ENCODE measurements at regions not wholly inside any gene's neighbourhood (a gene's known extent, or its start where the extent isn't known, plus 50 kb on each side); places are given as distances from the start of the nearest gene placed in this dataset.

- CTCF ChIA-PET: interaction anchor here (0.7 kb wide), 1 partner anchor 109 kb away, joined by 3 read pairs; no protein-coding TSS in a partner anchor
- intact Hi-C loops (cut with DNase I, micrococcal nuclease): no loop called here
- DNase-seq: no peak
- Mint-ChIP-seq H3K9me3 (ENCODE audit: low read depth) (no peaks in the 10 kb centered on the region), H3K27ac (no peak overlapping the region), H3K36me3 (ENCODE audit: low read depth) (no peaks in the 10 kb centered on the region), H3K4me3 (no peak overlapping the region), H3K4me1 (no peaks in the 10 kb centered on the region), H3K27me3 (no peaks in the 10 kb centered on the region)
- no peak for ATAC-seq
- POLR2A ChIA-PET: no interaction called here
Observed at GRCh38 chr10:106086391-106086790, 1078.1 kb downstream of the SORCS1 start.

GRCh38 chr10:106083572-106083971 is 1080.9 kb downstream of the SORCS1 start:
- ChIA-PET POLR2A (no interaction called here), CTCF (no interaction called here)
- Mint-ChIP-seq H3K27me3 (no peaks in the 10 kb centered on the region), H3K4me3 (no peak overlapping the region), H3K36me3 (ENCODE audit: low read depth) (no peaks in the 10 kb centered on the region), H3K9me3 (ENCODE audit: low read depth) (peaks cover under 1% of the 10 kb centered on the region), H3K27ac (no peak overlapping the region), H3K4me1 (no peaks in the 10 kb centered on the region)
- ATAC-seq (no peak), DNase-seq (no peak)
- intact Hi-C loops (cut with DNase I, micrococcal nuclease): no loop called here

DNA sequence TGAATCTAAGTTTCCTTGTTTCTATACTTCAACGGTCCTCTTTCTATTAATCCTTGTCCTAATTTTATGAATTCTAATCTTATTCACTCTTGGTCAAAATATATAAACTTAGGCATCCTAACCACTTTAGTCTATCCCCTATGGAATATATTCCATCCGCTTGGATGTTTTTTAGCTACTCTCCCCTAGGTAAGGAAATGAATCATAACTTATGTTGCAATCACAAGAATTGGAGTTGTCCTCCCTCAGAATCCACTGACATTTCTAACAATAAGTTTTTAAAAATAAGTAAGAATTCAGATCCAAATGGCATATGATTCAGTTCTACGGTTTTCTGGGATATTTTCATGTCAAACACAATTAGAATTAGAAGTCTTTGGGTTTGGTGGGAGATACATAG is 1081.6 kb downstream of the SORCS1 start:
- intact Hi-C loops (cut with DNase I, micrococcal nuclease): no loop called here
- H3K27me3 Mint-ChIP-seq: no peaks in the 10 kb centered on the region

GRCh38 chr10:106078895-106079576 is 1085.5 kb downstream of the SORCS1 start:
- H3K4me3 Mint-ChIP-seq: no peak overlapping the region
- no peaks in the 10 kb centered on the region for H3K4me1 Mint-ChIP-seq
- intact Hi-C loops (cut with DNase I, micrococcal nuclease): no loop called here
- CTCF ChIA-PET: no interaction called here
- H3K9me3 Mint-ChIP-seq (ENCODE audit: low read depth): peaks cover 4% of the 10 kb centered on the region
- H3K27ac Mint-ChIP-seq: no peak overlapping the region
- no peaks in the 10 kb centered on the region for H3K36me3 Mint-ChIP-seq (ENCODE audit: low read depth)
- DNase-seq (no peak), ATAC-seq (no peak)
- no peaks in the 10 kb centered on the region for H3K27me3 Mint-ChIP-seq
- POLR2A ChIA-PET: no interaction called here

More for the DNA sequence above, 1081.6 kb downstream of the SORCS1 start:
- Mint-ChIP-seq H3K4me3 (no peak overlapping the region), H3K9me3 (ENCODE audit: low read depth) (peaks cover 4% of the 10 kb centered on the region), H3K27ac (no peak overlapping the region), H3K4me1 (no peaks in the 10 kb centered on the region), H3K36me3 (ENCODE audit: low read depth) (no peaks in the 10 kb centered on the region)
- no peak for ATAC-seq
- DNase-seq: no peak
- ChIA-PET CTCF (no interaction called here), POLR2A (no interaction called here)

- no peak overlapping the region for H3K4me3 Mint-ChIP-seq
- DNase-seq (no peak), ATAC-seq (no peak)
- no peak overlapping the region for H3K27ac Mint-ChIP-seq
- H3K9me3 Mint-ChIP-seq (ENCODE audit: low read depth): peaks cover 4% of the 10 kb centered on the region
- ChIA-PET CTCF (no interaction called here), POLR2A (no interaction called here)
- H3K36me3 Mint-ChIP-seq (ENCODE audit: low read depth): no peaks in the 10 kb centered on the region
- H3K27me3 Mint-ChIP-seq: no peaks in the 10 kb centered on the region
- intact Hi-C loops (cut with DNase I, micrococcal nuclease): no loop called here
- H3K4me1 Mint-ChIP-seq: no peaks in the 10 kb centered on the region
Observed at GRCh38 chr10:106076496-106076895, 1088.0 kb downstream of the SORCS1 start.

DNA sequence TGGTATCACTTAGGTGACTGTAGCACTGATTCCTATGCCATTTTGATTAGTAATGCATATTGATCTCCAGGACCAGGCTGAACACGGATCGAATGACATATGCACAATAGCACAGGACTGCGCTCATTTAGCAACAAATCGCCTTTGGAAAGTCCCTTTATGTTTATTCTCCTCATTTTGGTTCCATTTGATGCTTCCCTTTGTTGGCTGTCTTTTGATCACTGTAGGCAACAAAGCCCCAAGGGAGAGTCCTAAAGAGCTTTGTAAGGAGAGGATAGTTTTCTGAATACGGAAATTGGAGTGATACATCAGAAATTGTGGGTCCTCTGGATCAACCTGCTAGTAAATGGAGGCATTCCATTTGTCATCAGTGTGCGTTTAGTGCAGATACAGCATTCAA is 1111.4 kb downstream of the SORCS1 start:
- intact Hi-C loops (cut with DNase I, micrococcal nuclease): no loop called here
- DNase-seq: no peak
- CTCF ChIA-PET: no interaction called here
- no peak overlapping the region for H3K27ac Mint-ChIP-seq
- H3K9me3 Mint-ChIP-seq (ENCODE audit: low read depth): no peaks in the 10 kb centered on the region
- H3K4me1 Mint-ChIP-seq: no peaks in the 10 kb centered on the region
- POLR2A ChIA-PET: no interaction called here
- no peak for ATAC-seq
- H3K27me3 Mint-ChIP-seq: no peaks in the 10 kb centered on the region
- no peak overlapping the region for H3K4me3 Mint-ChIP-seq
- H3K36me3 Mint-ChIP-seq (ENCODE audit: low read depth): no peaks in the 10 kb centered on the region

- Mint-ChIP-seq H3K27ac (no peak overlapping the region), H3K4me3 (no peak overlapping the region)
- POLR2A ChIA-PET: no interaction called here
Observed at GRCh38 chr10:106044503-106044902, 1120.0 kb downstream of the SORCS1 start.

GRCh38 chr10:106043863-106044262 is 1120.6 kb downstream of the SORCS1 start:
- peaks cover 5% of the 10 kb centered on the region for H3K9me3 Mint-ChIP-seq (ENCODE audit: low read depth)
- ChIA-PET CTCF (no interaction called here), POLR2A (no interaction called here)
- intact Hi-C loops (cut with DNase I, micrococcal nuclease): no loop called here
- no peak overlapping the region for H3K4me3 Mint-ChIP-seq
- DNase-seq (no peak), ATAC-seq (no peak)
- H3K4me1 Mint-ChIP-seq: no peaks in the 10 kb centered on the region
- H3K27ac Mint-ChIP-seq: no peak overlapping the region
- no peaks in the 10 kb centered on the region for H3K36me3 Mint-ChIP-seq (ENCODE audit: low read depth)
- no peaks in the 10 kb centered on the region for H3K27me3 Mint-ChIP-seq

More at GRCh38 chr10:106044503-106044902, 1120.0 kb downstream of the SORCS1 start:
- CTCF ChIA-PET: no interaction called here
- peaks cover 5% of the 10 kb centered on the region for H3K9me3 Mint-ChIP-seq (ENCODE audit: low read depth)
- no peaks in the 10 kb centered on the region for H3K36me3 Mint-ChIP-seq (ENCODE audit: low read depth)
- intact Hi-C loops (cut with DNase I, micrococcal nuclease): no loop called here
- H3K27me3 Mint-ChIP-seq: no peaks in the 10 kb centered on the region
- no peaks in the 10 kb centered on the region for H3K4me1 Mint-ChIP-seq
- no peak for ATAC-seq
- no peak for DNase-seq

- H3K9me3 Mint-ChIP-seq (ENCODE audit: low read depth): peaks cover 15% of the 10 kb centered on the region
- H3K36me3 Mint-ChIP-seq (ENCODE audit: low read depth): no peaks in the 10 kb centered on the region
- intact Hi-C loops (cut with DNase I, micrococcal nuclease): no loop called here
- H3K27me3 Mint-ChIP-seq: no peaks in the 10 kb centered on the region
- no peaks in the 10 kb centered on the region for H3K4me1 Mint-ChIP-seq
- ChIA-PET CTCF (no interaction called here), POLR2A (no interaction called here)
- DNase-seq (no peak), ATAC-seq (no peak)
- no peak overlapping the region for H3K4me3 Mint-ChIP-seq
- no peak overlapping the region for H3K27ac Mint-ChIP-seq
Observed at GRCh38 chr10:106038246-106038645, 1126.3 kb downstream of the SORCS1 start.

GRCh38 chr10:106033065-106033464 is 1131.4 kb downstream of the SORCS1 start:
- H3K27ac Mint-ChIP-seq: no peak overlapping the region
- no peak overlapping the region for H3K4me3 Mint-ChIP-seq
- peaks cover 14% of the 10 kb centered on the region for H3K9me3 Mint-ChIP-seq (ENCODE audit: low read depth)
- H3K36me3 Mint-ChIP-seq (ENCODE audit: low read depth): no peaks in the 10 kb centered on the region
- intact Hi-C loops (cut with DNase I, micrococcal nuclease): no loop called here
- CTCF ChIA-PET: no interaction called here
- no peak for ATAC-seq
- H3K4me1 Mint-ChIP-seq: no peaks in the 10 kb centered on the region
- no peaks in the 10 kb centered on the region for H3K27me3 Mint-ChIP-seq
- POLR2A ChIA-PET: no interaction called here
- DNase-seq: no peak

- H3K9me3 Mint-ChIP-seq (ENCODE audit: low read depth): peaks cover 12% of the 10 kb centered on the region
- ATAC-seq: no peak
- intact Hi-C loops (cut with DNase I, micrococcal nuclease): no loop called here
- no peak overlapping the region for H3K27ac Mint-ChIP-seq
- no peak overlapping the region for H3K4me3 Mint-ChIP-seq
- DNase-seq: no peak
- H3K4me1 Mint-ChIP-seq: no peaks in the 10 kb centered on the region
- CTCF ChIA-PET: no interaction called here
- POLR2A ChIA-PET: no interaction called here
- H3K36me3 Mint-ChIP-seq (ENCODE audit: low read depth): no peaks in the 10 kb centered on the region
- no peaks in the 10 kb centered on the region for H3K27me3 Mint-ChIP-seq
Observed at GRCh38 chr10:106032450-106033002, 1132.0 kb downstream of the SORCS1 start.

DNA sequence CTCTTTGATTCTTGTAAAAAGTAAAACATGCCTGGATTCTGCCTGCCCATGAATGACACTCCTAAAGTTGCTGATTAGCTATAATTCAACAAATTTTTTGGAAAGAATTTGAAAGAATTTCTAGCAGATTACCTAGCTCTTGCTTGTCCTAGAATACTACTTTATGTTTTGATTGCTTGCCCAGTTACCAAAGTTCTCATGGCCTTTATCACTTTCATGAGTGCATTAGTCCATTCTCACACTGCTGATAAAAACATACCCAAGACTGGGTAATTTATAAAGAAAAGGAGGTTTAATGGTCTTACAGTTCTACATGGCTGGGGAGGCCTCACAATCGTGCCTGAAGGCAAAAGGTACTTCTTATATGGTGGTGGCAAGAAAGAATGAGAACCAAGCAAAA is 1137.3 kb downstream of the SORCS1 start:
- Mint-ChIP-seq H3K36me3 (ENCODE audit: low read depth) (no peaks in the 10 kb centered on the region), H3K27me3 (no peaks in the 10 kb centered on the region), H3K27ac (no peak overlapping the region), H3K9me3 (ENCODE audit: low read depth) (peaks cover 2% of the 10 kb centered on the region), H3K4me1 (no peaks in the 10 kb centered on the region), H3K4me3 (no peak overlapping the region)
- intact Hi-C loops (cut with DNase I, micrococcal nuclease): no loop called here
- DNase-seq (no peak), ATAC-seq (no peak)
- CTCF ChIA-PET: no interaction called here
- POLR2A ChIA-PET: no interaction called here

All from activated CD4-positive, alpha-beta T cell treated with anti-CD3 and anti-CD28 coated beads for 36 hours (primary cell).